Glutamatergic neuron (in vitro differentiated cells): ENCODE measurements at regions not wholly inside any gene's neighbourhood (a gene's known extent, or its start where the extent isn't known, plus 50 kb on each side); places are given as distances from the start of the nearest gene placed in this dataset.

ENCODE experiments used
- DNase-seq: peaks from one replicate; pipeline ENCODE4 v3.0.0; 2022
- H3K27ac Mint-ChIP-seq: one replicate; pipeline ENCODE4 v1.8.0; 2020; ENCODE audit warnings: mild to moderate bottlenecking, mixed read lengths, inconsistent platforms; ENCODE audit not compliant: unreplicated experiment
- H3K27me3 Mint-ChIP-seq: one replicate; pipeline ENCODE4 v1.8.0; 2020; ENCODE audit warnings: mild to moderate bottlenecking, moderate library complexity, mixed read lengths, inconsistent platforms; ENCODE audit not compliant: unreplicated experiment
- H3K36me3 Mint-ChIP-seq: one replicate; pipeline ENCODE4 v1.8.0; 2020; ENCODE audit warnings: mild to moderate bottlenecking, mixed read lengths, inconsistent platforms; ENCODE audit not compliant: unreplicated experiment
- H3K4me1 Mint-ChIP-seq: one replicate; pipeline ENCODE4 v1.8.0; 2020; ENCODE audit warnings: mild to moderate bottlenecking, low read depth, mixed read lengths, inconsistent platforms; ENCODE audit not compliant: unreplicated experiment
- H3K4me3 Mint-ChIP-seq: one replicate; pipeline ENCODE4 v1.8.0; 2020; ENCODE audit warnings: mild to moderate bottlenecking, mixed read lengths, inconsistent platforms; ENCODE audit not compliant: unreplicated experiment
- H3K9me3 Mint-ChIP-seq: one replicate; pipeline ENCODE4 v1.8.0; 2020; ENCODE audit warnings: mild to moderate bottlenecking, moderate library complexity, mixed read lengths, inconsistent platforms; ENCODE audit not compliant: unreplicated experiment
- CTCF ChIP-seq: fragments of 200-600 bp; sonication (generic); IDR thresholded peaks from one replicate; pipeline ENCODE4 v1.5.0; 2021; ENCODE audit not compliant: partially characterized antibody, unreplicated experiment

GRCh38 chr12:67780580-67781084 lies 132.1 kb downstream of the DYRK2 start:
- no peak for TF ChIP-seq CTCF
- H3K4me1 Mint-ChIP-seq, result peaks cover 2% of the 10 kb centered on the region
- H3K27me3 Mint-ChIP-seq, result no peaks in the 10 kb centered on the region

GRCh38 chr12:67782573-67782972 lies 134.0 kb downstream of the DYRK2 start:
- Mint-ChIP-seq H3K9me3 (no peaks in the 10 kb centered on the region), H3K27me3 (no peaks in the 10 kb centered on the region), H3K4me3 (no peak overlapping the region), H3K4me1 (peaks cover 2% of the 10 kb centered on the region), H3K27ac (no peak overlapping the region), H3K36me3 (no peaks in the 10 kb centered on the region)
- no peak for DNase-seq
- TF ChIP-seq CTCF, result no peak

More at GRCh38 chr12:67780580-67781084, 132.1 kb downstream of the DYRK2 start:
- Mint-ChIP-seq H3K9me3 (no peaks in the 10 kb centered on the region), H3K27ac (no peak overlapping the region), H3K36me3 (no peaks in the 10 kb centered on the region), H3K4me3 (no peak overlapping the region)
- DNase-seq, result no peak

GRCh38 chr12:67783393-67783792 lies 134.8 kb downstream of the DYRK2 start:
- Mint-ChIP-seq H3K27ac (no peak overlapping the region), H3K27me3 (no peaks in the 10 kb centered on the region), H3K36me3 (no peaks in the 10 kb centered on the region), H3K4me1 (peaks cover 2% of the 10 kb centered on the region), H3K9me3 (no peaks in the 10 kb centered on the region), H3K4me3 (no peak overlapping the region)
- TF ChIP-seq CTCF, result no peak
- DNase-seq, result no peak

DNA sequence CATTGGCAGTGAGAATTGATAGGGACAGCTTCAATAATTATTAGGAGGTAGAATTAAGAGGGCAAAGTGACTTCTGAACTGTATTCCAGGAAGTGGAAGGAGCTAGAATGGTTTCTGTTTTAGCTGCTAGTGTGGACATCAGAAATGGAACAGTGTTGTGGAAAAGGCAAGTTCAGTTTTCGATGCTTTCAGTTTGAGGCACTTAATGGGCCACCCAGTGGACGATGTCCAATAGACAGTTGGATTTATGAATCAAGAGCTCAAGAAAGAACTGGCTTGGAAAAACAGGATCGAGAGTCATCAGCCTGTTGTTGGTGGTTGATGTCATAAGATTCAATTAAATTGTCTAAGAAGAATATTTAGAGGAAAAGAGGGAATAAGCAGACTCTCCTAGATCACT lies 136.3 kb downstream of the DYRK2 start:
- Mint-ChIP-seq H3K4me1 (peaks cover 2% of the 10 kb centered on the region), H3K27me3 (no peaks in the 10 kb centered on the region), H3K4me3 (no peak overlapping the region), H3K9me3 (no peaks in the 10 kb centered on the region), H3K36me3 (no peaks in the 10 kb centered on the region), H3K27ac (no peak overlapping the region)
- no peak for TF ChIP-seq CTCF
- no peak for DNase-seq

DNA sequence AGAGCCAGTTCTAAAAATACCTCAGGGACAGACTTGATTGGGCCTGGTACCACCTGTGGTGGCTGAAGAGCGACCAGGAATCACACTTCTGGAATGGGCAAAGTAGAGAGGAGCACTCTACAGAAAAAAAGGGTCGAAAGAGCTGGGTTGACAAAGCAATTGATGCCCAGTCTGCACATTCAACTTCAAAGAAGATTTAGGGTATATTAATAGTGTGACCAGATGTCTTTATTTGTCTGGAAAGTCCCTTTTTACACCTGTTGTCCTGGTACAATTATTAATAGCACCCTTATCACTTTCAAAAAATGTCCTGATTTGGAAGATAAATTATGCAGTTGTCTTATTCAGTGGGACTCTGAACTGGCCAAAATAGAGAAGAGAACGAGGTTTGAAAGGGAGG lies 137.5 kb downstream of the DYRK2 start:
- H3K4me1 Mint-ChIP-seq, result peaks cover 2% of the 10 kb centered on the region
- no peak for DNase-seq
- no peak overlapping the region for H3K4me3 Mint-ChIP-seq
- no peaks in the 10 kb centered on the region for H3K9me3 Mint-ChIP-seq
- H3K36me3 Mint-ChIP-seq, result peaks cover 1% of the 10 kb centered on the region
- TF ChIP-seq CTCF, result no peak
- H3K27ac Mint-ChIP-seq, result no peak overlapping the region
- H3K27me3 Mint-ChIP-seq, result no peaks in the 10 kb centered on the region
